ENCODE measurements at regions not wholly inside any gene's neighbourhood (a gene's known extent, or its start where the extent isn't known, plus 50 kb on each side); places are given as distances from the start of the nearest gene placed in this dataset.

GRCh38 chr3:64918989-64919388 lies 231.2 kb upstream of the ADAMTS9 start:
- no peak for DNase-seq
- Histone ChIP-seq H3K27me3 (ENCODE audit: insufficient read depth, low read depth, severe bottlenecking) (no peaks in the 10 kb centered on the region), H3K36me3 (no peaks in the 10 kb centered on the region), H3K9me3 (ENCODE audit: severe bottlenecking) (no peaks in the 10 kb centered on the region), H3K4me3 (ENCODE audit: low read depth, low read length) (no peak overlapping the region), H3K27ac (no peak overlapping the region)
- TF ChIP-seq CTCF (IDR thresholded peaks at IDR 0.05; ENCODE audit: low read depth, low read length), result no peak

GRCh38 chr3:64917914-64918453 lies 230.2 kb upstream of the ADAMTS9 start:
- DNase-seq, result no peak
- no peaks in the 10 kb centered on the region for H3K36me3 ChIP-seq
- H3K9me3 ChIP-seq (ENCODE audit: severe bottlenecking), result no peaks in the 10 kb centered on the region
- H3K27ac ChIP-seq, result no peak overlapping the region
- no peaks in the 10 kb centered on the region for H3K27me3 ChIP-seq (ENCODE audit: insufficient read depth, low read depth, severe bottlenecking)
- TF ChIP-seq CTCF (IDR thresholded peaks at IDR 0.05; ENCODE audit: low read depth, low read length), result no peak
- H3K4me3 ChIP-seq (ENCODE audit: low read depth, low read length), result no peak overlapping the region

GRCh38 chr3:64916937-64917336 lies 229.1 kb upstream of the ADAMTS9 start:
- no peak for TF ChIP-seq CTCF (IDR thresholded peaks at IDR 0.05; ENCODE audit: low read depth, low read length)
- no peak overlapping the region for H3K27ac ChIP-seq
- no peak overlapping the region for H3K4me3 ChIP-seq (ENCODE audit: low read depth, low read length)
- no peaks in the 10 kb centered on the region for H3K27me3 ChIP-seq (ENCODE audit: insufficient read depth, low read depth, severe bottlenecking)
- no peaks in the 10 kb centered on the region for H3K36me3 ChIP-seq
- H3K9me3 ChIP-seq (ENCODE audit: severe bottlenecking), result no peaks in the 10 kb centered on the region
- DNase-seq, result no peak

GRCh38 chr3:64916192-64916798 lies 228.5 kb upstream of the ADAMTS9 start:
- no peaks in the 10 kb centered on the region for H3K9me3 ChIP-seq (ENCODE audit: severe bottlenecking)
- H3K36me3 ChIP-seq, result no peaks in the 10 kb centered on the region
- no peak overlapping the region for H3K27ac ChIP-seq
- no peak for TF ChIP-seq CTCF (IDR thresholded peaks at IDR 0.05; ENCODE audit: low read depth, low read length)
- H3K27me3 ChIP-seq (ENCODE audit: insufficient read depth, low read depth, severe bottlenecking), result no peaks in the 10 kb centered on the region
- DNase-seq, result no peak
- no peak overlapping the region for H3K4me3 ChIP-seq (ENCODE audit: low read depth, low read length)

GRCh38 chr3:64915778-64916177 lies 228.0 kb upstream of the ADAMTS9 start:
- Histone ChIP-seq H3K4me3 (ENCODE audit: low read depth, low read length) (no peak overlapping the region), H3K27ac (no peak overlapping the region), H3K27me3 (ENCODE audit: insufficient read depth, low read depth, severe bottlenecking) (no peaks in the 10 kb centered on the region), H3K36me3 (no peaks in the 10 kb centered on the region), H3K9me3 (ENCODE audit: severe bottlenecking) (no peaks in the 10 kb centered on the region)
- no peak for TF ChIP-seq CTCF (IDR thresholded peaks at IDR 0.05; ENCODE audit: low read depth, low read length)
- no peak for DNase-seq

- no peak for TF ChIP-seq CTCF (IDR thresholded peaks at IDR 0.05; ENCODE audit: low read depth, low read length)
- Histone ChIP-seq H3K4me3 (ENCODE audit: low read depth, low read length) (no peak overlapping the region), H3K27me3 (ENCODE audit: insufficient read depth, low read depth, severe bottlenecking) (no peaks in the 10 kb centered on the region), H3K9me3 (ENCODE audit: severe bottlenecking) (no peaks in the 10 kb centered on the region), H3K36me3 (no peaks in the 10 kb centered on the region), H3K27ac (no peak overlapping the region)
- no peak for DNase-seq
These were observed 225.7 kb upstream of the ADAMTS9 start for GRCh38 chr3:64913515-64913914.

All from WERI-Rb-1 (cell line).